ENCODE measurements at regions not wholly inside any gene's neighbourhood (a gene's known extent, or its start where the extent isn't known, plus 50 kb on each side); places are given as distances from the start of the nearest gene placed in this dataset.

DNA sequence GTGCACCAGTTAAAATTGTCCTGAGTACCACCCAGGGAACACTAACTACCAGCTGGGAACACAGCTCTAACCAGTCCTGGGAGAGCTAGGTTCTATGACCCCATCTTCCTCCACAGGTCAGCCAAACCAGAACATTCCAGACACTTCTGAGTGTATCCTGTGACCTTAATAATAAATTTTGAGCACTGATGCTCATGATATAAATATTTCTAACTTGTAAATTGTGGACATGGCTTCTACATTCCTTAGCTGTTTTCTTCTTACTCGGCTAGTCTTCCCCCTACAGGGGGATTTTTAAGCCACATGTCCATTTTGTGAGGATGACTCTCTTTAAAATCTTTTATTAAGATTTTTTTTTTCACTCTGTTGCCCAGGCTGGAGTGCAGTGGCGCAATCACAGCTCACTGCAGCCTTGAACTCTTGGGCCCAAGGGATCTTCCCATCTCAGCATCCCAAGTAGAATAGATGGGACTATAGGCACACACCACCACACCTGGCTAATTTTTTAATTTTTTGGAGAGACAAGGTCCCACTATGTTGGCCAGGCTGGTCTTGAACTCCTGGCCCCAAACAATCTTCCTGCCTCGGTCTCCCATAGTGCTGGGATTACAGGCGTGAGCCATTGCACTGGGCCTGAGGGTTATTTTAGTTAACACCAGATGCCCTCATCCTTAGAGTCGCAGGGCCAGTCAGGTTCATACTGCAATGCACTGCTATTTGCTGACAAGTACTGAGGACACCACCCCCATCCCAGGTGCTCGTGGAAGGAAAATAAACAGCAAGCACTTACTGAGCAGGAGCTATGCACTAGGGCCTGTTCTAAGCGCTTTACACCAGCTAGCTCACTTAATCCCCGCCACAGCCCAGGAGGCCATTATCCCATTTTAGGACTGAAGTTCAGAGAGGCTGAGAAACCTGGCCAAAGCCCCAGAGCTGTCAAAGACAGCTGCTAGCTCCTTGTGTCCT is 142.6 kb upstream of the NCOR2 start:
- Histone ChIP-seq H3K36me3 (replicated peaks; ENCODE audit: low read depth, low read length) (no peaks in the 10 kb centered on the region), H4K20me1 (ENCODE audit: insufficient read depth, low read length) (no peaks in the 10 kb centered on the region), H3K79me2 (ENCODE audit: low read length) (no peaks in the 10 kb centered on the region), H3K9me3 (ENCODE audit: insufficient read depth, low read length) (no peaks in the 10 kb centered on the region), H3K4me2 (ENCODE audit: low read length) (no peak overlapping the region), H3K4me3 (ENCODE audit: low read length) (no peak overlapping the region), H2AFZ (ENCODE audit: low read depth, low read length) (no peak overlapping the region), H3K27ac (ENCODE audit: low read length) (no peak overlapping the region), H3K27me3 (ENCODE audit: low read depth, low read length) (peaks cover 48% of the 10 kb centered on the region), H3K9ac (ENCODE audit: low read length) (no peak overlapping the region), H3K4me1 (ENCODE audit: low read length) (peaks cover 17% of the 10 kb centered on the region)
- TF ChIP-seq, protein P1, sequence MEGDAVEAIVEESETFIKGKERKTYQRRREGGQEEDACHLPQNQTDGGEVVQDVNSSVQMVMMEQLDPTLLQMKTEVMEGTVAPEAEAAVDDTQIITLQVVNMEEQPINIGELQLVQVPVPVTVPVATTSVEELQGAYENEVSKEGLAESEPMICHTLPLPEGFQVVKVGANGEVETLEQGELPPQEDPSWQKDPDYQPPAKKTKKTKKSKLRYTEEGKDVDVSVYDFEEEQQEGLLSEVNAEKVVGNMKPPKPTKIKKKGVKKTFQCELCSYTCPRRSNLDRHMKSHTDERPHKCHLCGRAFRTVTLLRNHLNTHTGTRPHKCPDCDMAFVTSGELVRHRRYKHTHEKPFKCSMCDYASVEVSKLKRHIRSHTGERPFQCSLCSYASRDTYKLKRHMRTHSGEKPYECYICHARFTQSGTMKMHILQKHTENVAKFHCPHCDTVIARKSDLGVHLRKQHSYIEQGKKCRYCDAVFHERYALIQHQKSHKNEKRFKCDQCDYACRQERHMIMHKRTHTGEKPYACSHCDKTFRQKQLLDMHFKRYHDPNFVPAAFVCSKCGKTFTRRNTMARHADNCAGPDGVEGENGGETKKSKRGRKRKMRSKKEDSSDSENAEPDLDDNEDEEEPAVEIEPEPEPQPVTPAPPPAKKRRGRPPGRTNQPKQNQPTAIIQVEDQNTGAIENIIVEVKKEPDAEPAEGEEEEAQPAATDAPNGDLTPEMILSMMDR (IDR thresholded peaks at IDR 0.05; ENCODE audit: low read depth, low read length), result no peak
- no peak for TF ChIP-seq EZH2phosphoT487 (IDR thresholded peaks at IDR 0.05; ENCODE audit: low read depth)

DNA sequence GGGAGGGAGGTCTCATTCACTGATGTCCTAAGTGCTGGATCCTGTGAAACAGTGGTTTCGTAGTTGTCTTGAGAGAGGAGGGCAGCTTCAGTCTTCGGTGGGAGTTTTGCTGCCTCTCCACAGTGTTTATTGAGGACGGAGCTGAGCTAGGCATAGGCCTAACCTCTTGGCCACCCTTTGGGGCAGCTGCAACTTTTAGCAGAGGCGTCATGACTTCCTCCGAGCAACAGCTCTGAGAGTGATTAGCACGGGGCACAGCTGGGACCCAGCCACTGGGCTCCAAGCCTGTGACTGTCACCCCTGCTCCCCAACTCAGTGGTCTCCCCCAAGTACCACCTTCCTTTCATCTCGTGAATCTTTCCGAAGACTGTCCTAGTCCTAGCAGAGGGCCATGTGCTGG is 139.9 kb upstream of the NCOR2 start:
- Histone ChIP-seq H3K27ac (ENCODE audit: low read length) (no peak overlapping the region), H3K9ac (ENCODE audit: low read length) (no peak overlapping the region)
- TF ChIP-seq, protein P1 (IDR thresholded peaks at IDR 0.05; ENCODE audit: low read depth, low read length), result no peak
- TF ChIP-seq EZH2phosphoT487 (IDR thresholded peaks at IDR 0.05; ENCODE audit: low read depth), result no peak

DNA sequence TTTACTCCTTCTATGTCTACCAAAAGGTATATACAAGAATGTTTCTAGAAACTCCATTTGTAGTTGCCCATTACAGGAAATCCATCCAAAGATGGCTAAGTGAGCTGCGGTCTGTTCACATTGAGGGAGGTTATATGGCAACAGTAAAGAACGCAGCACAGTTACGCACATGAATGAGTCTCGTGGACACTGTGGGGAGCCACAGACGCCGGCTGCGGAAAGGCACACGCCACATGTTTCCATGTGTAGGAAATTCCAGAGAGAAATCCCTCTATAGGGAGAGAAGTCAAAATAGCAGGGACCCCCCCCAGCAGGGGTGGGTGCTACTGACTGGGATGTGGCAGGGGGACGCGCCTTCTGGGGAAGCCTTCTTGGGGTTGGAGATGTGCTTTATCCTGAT is 139.0 kb upstream of the NCOR2 start:
- Histone ChIP-seq H4K20me1 (ENCODE audit: insufficient read depth, low read length) (no peaks in the 10 kb centered on the region), H3K36me3 (replicated peaks; ENCODE audit: low read depth, low read length) (no peaks in the 10 kb centered on the region), H3K9me3 (ENCODE audit: insufficient read depth, low read length) (no peaks in the 10 kb centered on the region), H3K4me1 (ENCODE audit: low read length) (no peaks in the 10 kb centered on the region), H3K27ac (ENCODE audit: low read length) (no peak overlapping the region), H3K27me3 (ENCODE audit: low read depth, low read length) (peaks cover 63% of the 10 kb centered on the region), H3K9ac (ENCODE audit: low read length) (no peak overlapping the region), H2AFZ (ENCODE audit: low read depth, low read length) (no peak overlapping the region), H3K4me3 (ENCODE audit: low read length) (no peak overlapping the region), H3K79me2 (ENCODE audit: low read length) (no peaks in the 10 kb centered on the region), H3K4me2 (ENCODE audit: low read length) (no peak overlapping the region)
- no peak for TF ChIP-seq EZH2phosphoT487 (IDR thresholded peaks at IDR 0.05; ENCODE audit: low read depth)
- TF ChIP-seq, protein P1 (IDR thresholded peaks at IDR 0.05; ENCODE audit: low read depth, low read length), result no peak

More for the DNA sequence above, 139.9 kb upstream of the NCOR2 start:
- H3K4me2 ChIP-seq (ENCODE audit: low read length), result no peak overlapping the region
- H4K20me1 ChIP-seq (ENCODE audit: insufficient read depth, low read length), result no peaks in the 10 kb centered on the region
- no peak overlapping the region for H2AFZ ChIP-seq (ENCODE audit: low read depth, low read length)
- H3K4me3 ChIP-seq (ENCODE audit: low read length), result no peak overlapping the region
- no peaks in the 10 kb centered on the region for H3K36me3 ChIP-seq (replicated peaks; ENCODE audit: low read depth, low read length)
- no peaks in the 10 kb centered on the region for H3K79me2 ChIP-seq (ENCODE audit: low read length)
- no peaks in the 10 kb centered on the region for H3K9me3 ChIP-seq (ENCODE audit: insufficient read depth, low read length)
- peaks cover 65% of the 10 kb centered on the region for H3K27me3 ChIP-seq (ENCODE audit: low read depth, low read length)
- H3K4me1 ChIP-seq (ENCODE audit: low read length), result no peaks in the 10 kb centered on the region

DNA sequence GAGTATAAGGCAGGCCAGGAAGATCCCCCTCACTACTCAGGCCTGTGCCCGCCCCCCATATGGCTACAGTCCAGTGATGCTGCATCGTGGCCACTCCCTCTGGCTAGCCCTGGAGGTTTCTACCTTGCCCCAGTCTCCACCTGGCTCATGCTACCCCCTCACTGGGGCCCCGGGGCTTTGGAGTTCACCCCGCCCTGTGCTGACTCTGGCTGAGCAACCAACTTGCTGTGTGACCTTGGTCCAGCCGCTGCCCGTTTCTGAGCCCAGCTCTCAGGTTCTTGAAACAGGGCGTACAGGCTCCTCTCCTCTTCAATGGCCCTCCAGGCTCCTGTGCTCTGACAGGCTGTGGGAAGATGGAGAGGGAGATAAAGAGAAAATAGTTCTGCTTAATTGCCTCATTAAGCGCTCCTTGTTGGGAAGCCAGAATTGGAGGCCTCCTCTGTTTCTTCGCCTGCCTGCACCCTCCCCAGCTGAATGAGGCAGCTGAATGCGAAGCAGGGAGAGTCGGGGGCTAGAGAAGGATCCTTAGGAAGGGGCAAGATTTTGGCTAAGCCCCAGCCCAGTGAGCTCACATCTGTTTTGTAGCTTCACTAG is 138.2 kb upstream of the NCOR2 start:
- Histone ChIP-seq H3K9ac (ENCODE audit: low read length) (no peak overlapping the region), H3K79me2 (ENCODE audit: low read length) (no peaks in the 10 kb centered on the region), H3K9me3 (ENCODE audit: insufficient read depth, low read length) (no peaks in the 10 kb centered on the region), H3K27me3 (ENCODE audit: low read depth, low read length) (peaks cover 59% of the 10 kb centered on the region), H4K20me1 (ENCODE audit: insufficient read depth, low read length) (no peaks in the 10 kb centered on the region), H3K4me3 (ENCODE audit: low read length) (no peak overlapping the region), H3K4me1 (ENCODE audit: low read length) (no peaks in the 10 kb centered on the region), H3K36me3 (replicated peaks; ENCODE audit: low read depth, low read length) (no peaks in the 10 kb centered on the region), H3K27ac (ENCODE audit: low read length) (no peak overlapping the region), H2AFZ (ENCODE audit: low read depth, low read length) (no peak overlapping the region), H3K4me2 (ENCODE audit: low read length) (no peak overlapping the region)
- TF ChIP-seq EZH2phosphoT487 (IDR thresholded peaks at IDR 0.05; ENCODE audit: low read depth), result no peak
- TF ChIP-seq, protein P1 (IDR thresholded peaks at IDR 0.05; ENCODE audit: low read depth, low read length), result no peak
